NT2/D1 (cell line): ENCODE measurements at regions not wholly inside any gene's neighbourhood (a gene's known extent, or its start where the extent isn't known, plus 50 kb on each side); places are given as distances from the start of the nearest gene placed in this dataset.

Source experiments
- SUZ12 ChIP-seq: IDR thresholded peaks from 2 replicates; pipeline ENCODE4 v1.6.1; 2011; ENCODE audit not compliant: insufficient read length, insufficient read depth; ENCODE audit errors: extremely low read depth
- YY1 ChIP-seq: IDR thresholded peaks from 2 replicates; pipeline ENCODE4 v1.6.1; 2011; ENCODE audit not compliant: insufficient read length, insufficient read depth
- ZNF274 ChIP-seq: IDR thresholded peaks from 2 replicates; pipeline ENCODE4 v1.6.1; 2011; ENCODE audit warnings: mild to moderate bottlenecking, low read depth, low read length

GRCh38 chr12:24681570-24681969, 267.3 kb downstream of the BCAT1 start:
- no peak for TF ChIP-seq SUZ12
- TF ChIP-seq YY1: no peak
- no peak for TF ChIP-seq ZNF274
